ENCODE measurements at regions not wholly inside any gene's neighbourhood (a gene's known extent, or its start where the extent isn't known, plus 50 kb on each side); places are given as distances from the start of the nearest gene placed in this dataset.
"Not testable (repeated sequence)": the region's sequence is repeated elsewhere in the genome, so short reads cannot be mapped to it uniquely, and the experiment has no call there.

DNA sequence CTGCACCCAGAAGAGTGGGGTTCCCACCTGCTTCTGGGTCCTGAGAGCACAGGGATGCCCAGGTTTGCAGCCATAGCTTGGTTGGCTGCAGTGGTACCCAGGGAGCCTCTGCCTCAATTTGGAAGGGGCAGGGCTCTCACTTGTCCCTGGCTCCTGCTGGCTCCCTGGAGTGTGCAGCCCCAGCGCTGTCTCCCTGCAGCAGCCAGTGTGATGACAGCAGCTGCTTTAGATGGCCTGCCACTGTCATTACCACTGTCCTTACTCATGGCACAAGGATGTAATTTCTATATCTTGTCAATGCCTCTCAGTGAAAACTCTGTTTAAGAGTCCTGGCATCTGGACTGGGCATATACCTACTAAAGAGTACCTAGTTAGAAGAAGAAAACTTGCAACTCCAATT is 250.9 kb downstream of the KIF20B start:
- DNase-seq, result no peak

GRCh38 chr10:89952751-89953150 is 251.4 kb downstream of the KIF20B start:
- no peak for DNase-seq

- DNase-seq, result no peak
These were observed 252.7 kb downstream of the KIF20B start for GRCh38 chr10:89954061-89954460.

- DNase-seq, result peak in 2 of 4 experiments; percentile 5 to 34
These were observed 253.6 kb downstream of the KIF20B start for GRCh38 chr10:89954787-89955566.

DNA sequence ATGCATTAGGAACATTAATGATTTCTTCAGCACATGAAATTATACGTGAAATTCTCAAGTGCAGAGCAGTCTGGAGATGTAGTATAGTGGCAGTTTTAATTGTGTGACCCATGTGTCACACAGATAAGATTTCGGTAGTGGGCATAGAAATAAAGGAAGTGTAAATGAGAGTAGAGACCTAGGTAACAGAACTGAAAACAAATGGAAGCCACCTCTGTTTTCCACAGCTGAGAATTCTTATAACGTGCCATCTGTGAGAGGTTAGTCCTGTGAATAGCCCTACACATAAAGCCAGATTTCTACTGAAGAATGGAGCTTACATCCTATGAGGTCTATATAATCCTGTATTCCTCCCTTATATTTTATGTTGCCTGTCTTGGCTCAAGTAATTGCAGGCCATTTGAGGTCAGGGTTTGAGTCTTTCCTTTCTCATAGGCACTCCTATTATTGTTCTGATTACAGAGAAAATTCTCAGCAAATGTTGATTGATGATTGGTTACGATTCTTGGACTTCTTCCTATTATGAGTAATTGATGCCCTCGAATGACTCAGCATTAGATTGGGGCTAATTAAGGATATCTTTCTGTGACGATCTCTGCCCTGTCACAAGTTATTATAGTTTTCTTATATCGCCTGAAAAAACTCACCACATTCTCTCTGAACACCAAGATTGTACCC is 258.2 kb downstream of the KIF20B start:
- DNase-seq, result no peak

DNA sequence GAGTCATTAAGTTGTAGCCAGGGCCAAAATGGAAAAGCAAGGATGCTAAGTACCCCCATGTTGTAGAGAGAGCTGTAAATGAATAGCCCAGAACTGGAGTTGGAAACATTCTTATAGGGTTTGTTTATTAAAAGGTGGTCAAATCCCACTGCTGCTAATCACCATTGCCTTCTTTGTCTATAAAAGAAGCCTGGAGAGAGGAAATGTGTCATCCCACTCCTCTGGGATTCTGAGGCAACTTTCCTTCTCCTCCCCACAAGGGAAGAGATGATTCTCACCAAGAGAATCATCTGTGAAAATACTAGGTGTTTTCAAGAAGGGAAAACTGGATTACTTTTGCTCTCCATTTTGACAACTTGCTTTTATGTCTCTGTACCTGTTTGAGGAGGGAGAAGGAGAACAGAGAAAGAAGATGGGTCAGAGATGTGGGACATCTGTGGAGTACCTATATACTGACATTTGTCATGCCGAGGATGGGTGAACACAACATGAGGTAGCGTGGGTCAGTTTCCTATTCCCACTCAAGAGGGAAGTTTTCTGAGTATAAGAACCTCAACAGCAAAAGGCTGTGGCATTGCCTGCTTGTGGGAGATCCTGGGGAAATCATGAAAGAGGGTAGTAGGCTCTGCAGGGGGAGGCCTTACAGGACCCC is 262.2 kb downstream of the KIF20B start:
- no peak for DNase-seq

GRCh38 chr10:89966211-89966610 is 264.8 kb downstream of the KIF20B start:
- DNase-seq, result no peak

DNA sequence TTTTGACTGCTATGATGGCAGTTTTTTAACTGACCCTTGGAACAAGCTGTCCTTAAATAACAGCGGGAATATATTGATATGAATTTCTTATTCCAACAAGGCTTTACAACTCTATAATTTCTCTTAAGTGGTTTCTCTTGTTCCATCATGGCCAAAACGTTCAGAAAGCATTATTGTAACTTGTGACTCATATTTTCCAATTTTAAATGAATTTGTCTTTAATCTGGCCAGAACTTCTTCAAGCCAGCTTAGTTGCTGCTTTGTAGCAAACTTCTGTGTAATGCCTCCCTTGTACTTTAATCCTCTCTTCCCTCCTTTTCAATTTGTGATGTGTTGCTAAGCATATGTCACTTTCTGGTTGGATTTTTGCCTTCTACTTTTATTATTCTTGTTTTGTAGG is 271.9 kb downstream of the KIF20B start:
- DNase-seq, result no peak

DNA sequence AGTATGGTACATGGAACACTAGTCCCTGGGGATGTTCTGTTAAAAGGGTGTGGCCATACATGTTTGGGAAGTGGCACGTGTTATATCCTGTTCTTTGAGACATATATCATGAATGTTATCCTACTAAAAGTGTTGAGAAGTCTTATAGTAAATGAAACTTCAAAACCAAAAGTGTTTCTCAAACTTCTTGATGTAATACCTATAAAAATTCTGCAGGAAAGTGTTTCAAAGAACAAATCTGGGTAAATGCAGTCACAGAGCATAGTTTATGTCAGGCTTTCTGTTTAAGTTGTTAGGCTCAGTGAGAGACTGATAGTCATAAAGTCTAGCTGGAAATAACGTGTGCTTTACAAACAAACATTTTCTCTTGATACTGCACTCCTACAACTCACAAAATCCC is 273.7 kb downstream of the KIF20B start:
- DNase-seq, result no peak

DNA sequence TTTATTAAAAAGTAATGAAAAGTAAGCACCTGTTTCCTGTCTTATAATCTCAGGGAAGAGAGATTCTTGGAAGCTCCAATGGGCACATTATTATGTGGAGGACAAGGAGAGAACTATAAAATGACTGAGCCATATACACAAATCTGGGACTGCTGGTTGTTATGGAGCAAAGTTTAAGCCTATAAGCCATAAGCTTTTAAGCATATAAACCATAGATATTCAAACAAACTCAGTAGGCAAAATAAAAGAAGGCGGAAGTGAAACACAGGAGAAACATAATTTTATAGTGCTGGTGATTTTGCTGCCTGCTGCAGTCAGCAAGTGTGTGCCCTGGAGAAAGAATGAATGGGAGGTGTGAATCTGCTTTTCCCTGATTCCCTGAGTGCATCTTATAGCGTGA is 274.4 kb downstream of the KIF20B start:
- no peak for DNase-seq

DNA sequence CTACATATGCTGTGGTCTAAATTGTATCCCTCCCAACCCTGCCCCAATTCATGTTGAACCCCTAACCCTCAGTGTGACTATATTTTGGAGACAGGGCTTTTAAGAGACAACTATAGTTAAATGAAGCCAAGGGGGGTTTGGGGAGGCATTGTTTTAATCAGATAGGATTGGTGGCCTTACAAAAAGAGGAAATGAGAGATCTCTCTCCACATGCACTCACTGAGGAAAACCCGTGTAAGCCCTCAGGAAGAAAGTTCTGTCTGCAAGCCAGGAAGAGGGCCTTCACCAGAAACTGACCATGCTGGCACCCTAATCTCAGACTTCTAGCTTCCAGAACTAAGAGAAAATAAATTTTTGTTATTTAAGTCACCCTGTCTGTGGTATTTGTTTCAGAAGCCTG is 276.7 kb downstream of the KIF20B start:
- DNase-seq, result no peak

- no peak for DNase-seq
These were observed 278.3 kb downstream of the KIF20B start for GRCh38 chr10:89979726-89980125.

DNA sequence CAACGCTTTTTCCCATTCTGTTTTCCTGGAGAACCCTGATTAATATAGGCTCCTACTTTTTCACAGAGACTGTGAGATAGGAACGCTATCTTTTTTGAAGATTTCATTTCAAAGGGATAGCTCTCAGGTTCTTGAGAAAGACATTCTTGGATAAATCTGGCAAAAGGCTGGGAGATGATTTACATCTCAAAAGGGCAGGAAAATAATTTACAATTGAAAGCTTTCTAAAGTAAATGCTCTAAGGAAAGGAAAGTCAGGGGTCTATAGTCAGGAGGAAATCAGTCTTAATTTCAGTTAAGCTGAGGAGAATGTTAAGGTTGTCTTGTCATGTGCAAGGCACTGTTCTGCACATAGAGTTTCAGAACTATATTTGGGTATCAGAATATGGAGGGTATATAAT is 278.8 kb downstream of the KIF20B start:
- DNase-seq, result no peak

GRCh38 chr10:89981891-89982290 is 280.5 kb downstream of the KIF20B start:
- DNase-seq, result no peak

DNA sequence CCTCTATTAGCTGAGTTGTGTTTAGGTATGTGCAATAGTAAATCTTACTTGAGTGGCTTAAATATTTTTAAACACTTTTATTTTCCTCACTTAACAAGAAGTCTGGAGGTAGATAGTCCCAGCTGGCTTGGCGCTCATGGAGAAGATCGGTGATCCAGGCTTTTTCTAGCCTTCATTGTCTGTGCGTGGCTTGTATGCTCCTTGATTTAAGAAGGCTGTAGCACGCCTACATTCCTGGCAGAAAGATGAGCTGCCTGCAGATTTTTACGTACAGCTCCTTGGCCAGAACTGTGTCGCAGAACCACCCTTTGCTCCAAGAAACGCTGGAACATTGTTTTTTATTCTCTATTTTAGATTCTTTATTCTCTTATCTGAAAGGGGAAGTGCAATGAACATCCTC is 284.1 kb downstream of the KIF20B start:
- DNase-seq, result no peak

GRCh38 chr10:89988361-89988760 is 287.0 kb downstream of the KIF20B start:
- DNase-seq, result not testable (repeated sequence)

DNA sequence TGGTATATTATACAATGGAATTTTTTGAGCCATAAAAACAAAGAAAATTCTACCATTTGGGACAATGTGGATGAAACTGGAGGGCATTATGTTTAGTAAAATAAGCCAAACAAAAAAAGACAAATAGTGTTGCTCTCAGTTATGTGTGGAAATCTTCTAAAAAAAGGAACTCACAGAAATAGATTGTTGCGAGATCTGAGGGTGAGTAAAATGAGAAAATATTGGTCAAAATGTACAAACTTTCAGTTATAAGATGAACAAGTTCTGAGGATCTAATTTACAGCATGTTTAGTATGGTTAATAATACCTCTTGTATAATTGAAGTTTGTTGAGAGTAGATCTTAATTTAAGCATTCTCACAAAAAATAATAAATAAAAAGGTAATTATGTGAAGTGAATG is 291.2 kb downstream of the KIF20B start:
- peak in 2 of 4 experiments; percentile 18 to 36 for DNase-seq

DNA sequence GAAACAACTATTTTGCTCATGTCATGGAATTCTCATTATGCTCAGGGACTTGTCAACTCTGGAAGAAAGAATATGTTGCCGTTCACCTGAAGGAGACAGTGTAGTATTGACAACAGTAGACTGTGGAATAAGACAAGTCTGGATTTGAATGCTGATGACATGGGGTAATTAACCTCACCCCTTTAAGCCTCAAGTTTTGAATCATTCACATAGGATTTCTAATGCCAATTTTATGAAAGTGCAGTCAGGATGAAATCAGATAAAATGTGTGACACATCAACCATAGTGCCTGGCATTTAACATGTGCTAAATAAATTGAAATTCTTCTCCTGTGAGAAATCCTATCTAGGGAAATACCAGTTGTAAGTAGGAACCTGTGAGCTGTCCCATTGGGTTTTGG is 305.8 kb downstream of the KIF20B start:
- DNase-seq, result no peak

- not testable (repeated sequence) for DNase-seq
These were observed 309.9 kb downstream of the KIF20B start for GRCh38 chr10:90011281-90011680.

DNA sequence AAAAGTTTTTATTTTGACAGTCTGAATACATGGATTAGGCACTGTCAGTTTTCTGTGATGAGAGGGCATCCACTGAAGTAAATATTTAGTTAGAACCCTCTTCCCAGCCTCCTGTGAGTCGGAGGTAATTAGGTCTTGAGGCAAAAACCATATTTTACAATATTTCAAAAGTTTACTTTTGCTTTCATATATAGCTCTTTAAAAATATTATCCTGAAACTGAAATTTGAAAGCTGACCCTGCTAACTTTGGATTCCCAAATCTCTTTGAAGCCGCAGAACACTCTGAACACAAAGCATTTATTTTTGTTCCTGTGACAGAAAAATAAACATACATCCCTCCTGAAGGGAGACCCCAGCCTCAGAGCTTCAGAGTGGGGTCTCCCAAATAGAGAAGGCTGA is 317.4 kb downstream of the KIF20B start:
- no peak for DNase-seq

- no peak for DNase-seq
These were observed 319.1 kb downstream of the KIF20B start for GRCh38 chr10:90020506-90020905.

DNA sequence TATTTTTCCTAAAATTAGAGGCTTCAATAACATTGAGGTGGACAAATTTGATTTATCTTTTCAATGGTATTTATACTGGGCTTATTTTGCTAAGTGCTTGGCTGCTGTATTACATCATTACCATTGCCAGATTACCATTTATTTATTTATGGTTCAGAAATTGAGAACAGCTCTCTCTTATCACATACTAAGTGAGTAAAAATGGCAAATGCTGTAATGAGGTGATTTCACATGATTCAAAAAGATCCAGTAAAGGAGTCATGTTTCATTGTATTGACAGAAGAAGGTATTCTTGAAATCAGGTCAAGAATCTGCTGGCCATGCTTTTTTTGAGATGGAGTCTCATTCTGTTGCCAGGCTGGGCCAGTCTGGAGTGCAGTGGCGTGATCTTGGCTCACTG is 322.6 kb downstream of the KIF20B start:
- no peak for DNase-seq

GRCh38 chr10:90028312-90028711 is 326.9 kb downstream of the KIF20B start:
- no peak for DNase-seq

DNA sequence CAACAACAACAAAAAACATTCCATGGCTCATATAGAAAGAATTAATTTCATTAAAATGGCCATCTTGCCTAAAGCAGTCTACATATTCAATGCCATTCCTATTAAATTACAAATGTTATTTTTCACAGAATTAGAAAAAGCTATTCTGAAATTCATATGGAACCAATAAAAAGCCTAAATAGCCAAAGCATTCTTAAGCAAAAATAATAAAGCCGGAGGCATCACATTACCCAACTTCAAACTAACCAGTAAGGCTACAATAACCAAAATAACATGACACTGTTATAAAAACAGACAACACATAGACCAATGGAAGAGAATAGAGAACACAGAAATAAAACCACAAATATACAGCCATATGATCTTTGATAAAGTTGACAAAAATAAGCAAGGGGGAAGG is 330.4 kb downstream of the KIF20B start:
- no peak for DNase-seq
